ENCODE measurements at regions not wholly inside any gene's neighbourhood (a gene's known extent, or its start where the extent isn't known, plus 50 kb on each side); places are given as distances from the start of the nearest gene placed in this dataset.
"Not testable (repeated sequence)": the region's sequence is repeated elsewhere in the genome, so short reads cannot be mapped to it uniquely, and the experiment has no call there.

GRCh38 chr12:4822572-4822971, 87.1 kb upstream of the KCNA1 start:
- no peak for DNase-seq (ENCODE audit: low read depth)

GRCh38 chr12:4824380-4824779, 85.3 kb upstream of the KCNA1 start:
- DNase-seq (ENCODE audit: low read depth), result peak; percentile 80

- DNase-seq (ENCODE audit: low read depth), result no peak
Observed at GRCh38 chr12:4825011-4825858, 84.5 kb upstream of the KCNA1 start.

GRCh38 chr12:4826909-4827308, 82.8 kb upstream of the KCNA1 start:
- DNase-seq (ENCODE audit: low read depth), result no peak

GRCh38 chr12:4828176-4828575, 81.5 kb upstream of the KCNA1 start:
- DNase-seq (ENCODE audit: low read depth), result no peak

- no peak for DNase-seq (ENCODE audit: low read depth)
Observed at GRCh38 chr12:4829161-4829792, 80.4 kb upstream of the KCNA1 start.

- DNase-seq (ENCODE audit: low read depth), result no peak
Observed at GRCh38 chr12:4829793-4830162, 79.9 kb upstream of the KCNA1 start.

- DNase-seq (ENCODE audit: low read depth), result no peak
Observed at GRCh38 chr12:4830556-4831210, 79.0 kb upstream of the KCNA1 start.

GRCh38 chr12:4833053-4833452, 76.7 kb upstream of the KCNA1 start:
- DNase-seq (ENCODE audit: low read depth), result no peak

GRCh38 chr12:4833524-4833923, 76.2 kb upstream of the KCNA1 start:
- DNase-seq (ENCODE audit: low read depth), result no peak

- DNase-seq (ENCODE audit: low read depth), result not testable (repeated sequence)
Observed at GRCh38 chr12:4842401-4842800, 67.3 kb upstream of the KCNA1 start.

GRCh38 chr12:4843907-4844306, 65.8 kb upstream of the KCNA1 start:
- no peak for DNase-seq (ENCODE audit: low read depth)

- no peak for DNase-seq (ENCODE audit: low read depth)
Observed at GRCh38 chr12:4847713-4848112, 62.0 kb upstream of the KCNA1 start.

GRCh38 chr12:4849115-4849541, 60.6 kb upstream of the KCNA1 start:
- DNase-seq (ENCODE audit: low read depth), result peak; percentile 47

GRCh38 chr12:4849795-4850345, 59.8 kb upstream of the KCNA1 start:
- DNase-seq (ENCODE audit: low read depth), result no peak

- no peak for DNase-seq (ENCODE audit: low read depth)
Observed at GRCh38 chr12:4850857-4851380, 58.8 kb upstream of the KCNA1 start.

GRCh38 chr12:4852308-4852707, 57.4 kb upstream of the KCNA1 start:
- no peak for DNase-seq (ENCODE audit: low read depth)

GRCh38 chr12:4852911-4853310, 56.8 kb upstream of the KCNA1 start:
- no peak for DNase-seq (ENCODE audit: low read depth)

- peak; percentile 71 for DNase-seq (ENCODE audit: low read depth)
Observed at GRCh38 chr12:4855121-4855924, 54.4 kb upstream of the KCNA1 start.

- no peak for DNase-seq (ENCODE audit: low read depth)
Observed at GRCh38 chr12:4856596-4856995, 53.1 kb upstream of the KCNA1 start.

- peak; percentile 62 for DNase-seq (ENCODE audit: low read depth)
Observed at GRCh38 chr12:4857472-4858291, 52.0 kb upstream of the KCNA1 start.
